HG03097 (cell line): ENCODE measurements at regions not wholly inside any gene's neighbourhood (a gene's known extent, or its start where the extent isn't known, plus 50 kb on each side); places are given as distances from the start of the nearest gene placed in this dataset.

Source experiments
- ATAC-seq: cut with Tn5 transposase; IDR thresholded peaks from one replicate; pipeline ENCODE4 v1.9.1; 2021; ENCODE audit not compliant: unreplicated experiment, low FRiP score

GRCh38 chr11:19530505-19530904 lies 182.1 kb upstream of the NAV2 start:
- ATAC-seq, result no peak

GRCh38 chr11:19526119-19526518 lies 186.5 kb upstream of the NAV2 start:
- ATAC-seq, result no peak

- ATAC-seq, result no peak
Measured at GRCh38 chr11:19525714-19526113, 186.9 kb upstream of the NAV2 start.

- no peak for ATAC-seq
Measured at GRCh38 chr11:19525276-19525675, 187.4 kb upstream of the NAV2 start.

GRCh38 chr11:19524171-19524671 lies 188.4 kb upstream of the NAV2 start:
- ATAC-seq, result no peak

GRCh38 chr11:19520681-19521080 lies 192.0 kb upstream of the NAV2 start:
- no peak for ATAC-seq

GRCh38 chr11:19519912-19520641 lies 192.6 kb upstream of the NAV2 start:
- no peak for ATAC-seq

GRCh38 chr11:19519353-19519752 lies 193.3 kb upstream of the NAV2 start:
- ATAC-seq, result no peak

- no peak for ATAC-seq
Measured at GRCh38 chr11:19513253-19513652, 199.4 kb upstream of the NAV2 start.

- ATAC-seq, result no peak
Measured at GRCh38 chr11:19512618-19513017, 200.0 kb upstream of the NAV2 start.

- no peak for ATAC-seq
Measured at GRCh38 chr11:19511413-19512183, 201.0 kb upstream of the NAV2 start.

GRCh38 chr11:19511066-19511412 lies 201.6 kb upstream of the NAV2 start:
- ATAC-seq, result no peak

GRCh38 chr11:19510468-19510867 lies 202.2 kb upstream of the NAV2 start:
- no peak for ATAC-seq

- ATAC-seq, result no peak
Measured at GRCh38 chr11:19509215-19509614, 203.4 kb upstream of the NAV2 start.

- no peak for ATAC-seq
Measured at GRCh38 chr11:19508165-19508564, 204.5 kb upstream of the NAV2 start.

- no peak for ATAC-seq
Measured at GRCh38 chr11:19506816-19507486, 205.7 kb upstream of the NAV2 start.

GRCh38 chr11:19502691-19503253 lies 209.9 kb upstream of the NAV2 start:
- no peak for ATAC-seq

- ATAC-seq, result no peak
Measured at GRCh38 chr11:19501631-19502030, 211.0 kb upstream of the NAV2 start.

GRCh38 chr11:19499999-19500398 lies 212.6 kb upstream of the NAV2 start:
- ATAC-seq, result no peak

GRCh38 chr11:19499026-19499669 lies 213.5 kb upstream of the NAV2 start:
- no peak for ATAC-seq
